ENCODE measurements at regions not wholly inside any gene's neighbourhood (a gene's known extent, or its start where the extent isn't known, plus 50 kb on each side); places are given as distances from the start of the nearest gene placed in this dataset.

DNA sequence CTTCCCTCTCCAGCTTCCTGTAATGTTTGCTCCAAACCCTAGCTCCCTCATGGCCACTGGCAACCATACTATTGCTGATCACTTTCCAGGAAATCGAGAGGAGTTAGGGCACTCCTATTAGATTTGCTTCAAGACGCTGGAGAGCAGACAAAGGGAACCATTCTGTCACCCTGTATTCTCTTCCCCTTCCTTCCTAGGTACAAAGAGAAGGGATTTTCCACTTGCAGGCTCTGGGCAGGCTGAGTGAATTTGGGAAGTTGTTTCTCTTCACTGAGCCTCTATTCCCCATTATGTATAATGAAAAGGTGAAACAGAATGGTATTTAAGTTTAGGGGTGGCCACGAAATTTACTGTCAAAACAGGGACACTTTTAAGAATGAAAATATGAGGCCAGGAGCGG, 99.4 kb upstream of the LPP start:
- Histone ChIP-seq H3K4me3 (no peak overlapping the region), H3K27me3 (ENCODE audit: low read depth) (no peaks in the 10 kb centered on the region), H3K4me1 (peaks cover 31% of the 10 kb centered on the region), H3K36me3 (no peaks in the 10 kb centered on the region), H3K9me3 (replicated peaks) (no peaks in the 10 kb centered on the region), H3K27ac (replicated peaks) (peak overlapping the region; percentile 87)
- DNase-seq = no peak
- intact Hi-C loops (cut with micrococcal nuclease) = no loop called here
- TF ChIP-seq, protein P1, sequence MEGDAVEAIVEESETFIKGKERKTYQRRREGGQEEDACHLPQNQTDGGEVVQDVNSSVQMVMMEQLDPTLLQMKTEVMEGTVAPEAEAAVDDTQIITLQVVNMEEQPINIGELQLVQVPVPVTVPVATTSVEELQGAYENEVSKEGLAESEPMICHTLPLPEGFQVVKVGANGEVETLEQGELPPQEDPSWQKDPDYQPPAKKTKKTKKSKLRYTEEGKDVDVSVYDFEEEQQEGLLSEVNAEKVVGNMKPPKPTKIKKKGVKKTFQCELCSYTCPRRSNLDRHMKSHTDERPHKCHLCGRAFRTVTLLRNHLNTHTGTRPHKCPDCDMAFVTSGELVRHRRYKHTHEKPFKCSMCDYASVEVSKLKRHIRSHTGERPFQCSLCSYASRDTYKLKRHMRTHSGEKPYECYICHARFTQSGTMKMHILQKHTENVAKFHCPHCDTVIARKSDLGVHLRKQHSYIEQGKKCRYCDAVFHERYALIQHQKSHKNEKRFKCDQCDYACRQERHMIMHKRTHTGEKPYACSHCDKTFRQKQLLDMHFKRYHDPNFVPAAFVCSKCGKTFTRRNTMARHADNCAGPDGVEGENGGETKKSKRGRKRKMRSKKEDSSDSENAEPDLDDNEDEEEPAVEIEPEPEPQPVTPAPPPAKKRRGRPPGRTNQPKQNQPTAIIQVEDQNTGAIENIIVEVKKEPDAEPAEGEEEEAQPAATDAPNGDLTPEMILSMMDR (IDR thresholded peaks at IDR 0.05; ENCODE audit: borderline replicate concordance) = no peak

DNA sequence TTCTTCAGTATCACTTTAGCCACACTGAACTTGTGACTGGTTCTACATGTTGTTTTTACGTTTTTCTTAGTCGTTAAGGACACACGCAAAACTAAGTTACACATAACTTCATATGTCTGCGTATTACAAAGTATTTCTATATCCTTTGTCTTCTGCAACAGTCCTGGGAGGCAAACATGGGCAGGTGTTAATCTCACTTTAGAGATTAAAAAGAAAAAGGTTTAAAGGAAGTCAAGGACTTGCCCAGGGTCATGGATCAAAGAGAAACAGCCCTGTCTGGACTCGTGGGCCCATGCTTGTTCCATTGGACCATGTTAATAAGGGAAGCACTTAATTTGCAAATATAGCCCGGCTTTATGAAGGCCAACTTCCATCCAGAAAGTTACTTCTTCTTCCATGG, 98.6 kb upstream of the LPP start:
- Histone ChIP-seq H3K9me3 (replicated peaks) (no peaks in the 10 kb centered on the region), H3K36me3 (no peaks in the 10 kb centered on the region), H3K4me1 (peaks cover 35% of the 10 kb centered on the region), H3K27ac (replicated peaks) (no peak overlapping the region), H3K27me3 (ENCODE audit: low read depth) (no peaks in the 10 kb centered on the region), H3K4me3 (no peak overlapping the region)
- TF ChIP-seq, protein P1 (IDR thresholded peaks at IDR 0.05; ENCODE audit: borderline replicate concordance) = no peak
- no peak for DNase-seq
- intact Hi-C loops (cut with micrococcal nuclease) = no loop called here

DNA sequence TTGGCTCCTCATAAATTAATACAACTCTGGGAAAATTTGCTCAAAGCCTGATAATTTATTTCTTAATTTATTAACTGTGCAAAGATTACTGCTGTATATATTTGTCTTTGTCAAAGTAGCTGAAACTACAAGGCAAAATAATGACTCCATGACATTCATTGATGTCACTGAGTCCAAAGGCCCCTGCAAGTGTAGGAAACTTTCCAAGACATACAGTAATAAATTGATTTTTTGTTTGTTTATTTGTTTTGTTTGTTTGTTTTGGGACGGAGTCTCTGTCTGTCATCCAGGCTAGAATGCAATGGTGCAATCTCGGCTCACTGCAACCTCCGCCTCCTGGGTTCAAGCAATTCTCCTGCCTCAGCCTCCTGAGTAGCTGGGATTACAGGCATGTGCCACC, 96.8 kb upstream of the LPP start:
- Histone ChIP-seq H3K27me3 (ENCODE audit: low read depth) (no peaks in the 10 kb centered on the region), H3K4me3 (no peak overlapping the region), H3K4me1 (peaks cover 39% of the 10 kb centered on the region), H3K9me3 (replicated peaks) (no peaks in the 10 kb centered on the region), H3K36me3 (no peaks in the 10 kb centered on the region), H3K27ac (replicated peaks) (no peak overlapping the region)
- intact Hi-C loops (cut with micrococcal nuclease) = no loop called here
- TF ChIP-seq, protein P1 (IDR thresholded peaks at IDR 0.05; ENCODE audit: borderline replicate concordance) = no peak
- DNase-seq = no peak

DNA sequence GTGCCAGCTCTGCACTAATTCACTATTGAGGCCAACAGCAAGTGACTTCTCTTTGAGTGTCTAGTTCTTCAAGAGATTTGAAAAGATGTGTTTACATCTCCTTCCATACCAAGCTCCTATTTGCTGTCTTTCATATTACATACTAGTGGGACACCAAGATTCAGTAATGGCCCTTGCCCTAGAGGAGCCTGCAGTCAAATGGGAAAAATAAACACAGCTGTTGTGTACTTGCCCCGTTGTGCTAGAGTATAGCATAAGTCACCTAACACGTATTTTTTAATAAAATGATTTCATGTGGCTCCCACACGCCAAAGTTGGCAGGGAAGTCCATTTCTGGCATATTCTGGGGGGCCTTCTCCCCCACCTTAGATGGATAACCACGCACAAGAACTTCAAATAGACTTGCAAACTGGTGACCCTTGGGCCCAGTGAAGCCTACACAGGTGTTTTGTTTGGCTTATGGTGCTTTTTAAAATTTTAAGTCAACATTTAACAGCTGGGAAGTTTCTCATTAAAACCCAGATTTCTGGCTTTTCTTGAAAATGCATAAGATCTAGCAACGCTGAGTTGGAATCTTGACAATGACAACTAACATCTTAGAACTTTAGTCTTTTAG, 95.3 kb upstream of the LPP start:
- peaks cover 24% of the 10 kb centered on the region for H3K4me1 ChIP-seq
- no peaks in the 10 kb centered on the region for H3K36me3 ChIP-seq
- TF ChIP-seq, protein P1 (IDR thresholded peaks at IDR 0.05; ENCODE audit: borderline replicate concordance) = no peak
- no peaks in the 10 kb centered on the region for H3K9me3 ChIP-seq (replicated peaks)
- no peak overlapping the region for H3K27ac ChIP-seq (replicated peaks)
- intact Hi-C loops (cut with micrococcal nuclease) = no loop called here
- no peak overlapping the region for H3K4me3 ChIP-seq
- H3K27me3 ChIP-seq (ENCODE audit: low read depth) = no peaks in the 10 kb centered on the region
- no peak for DNase-seq

DNA sequence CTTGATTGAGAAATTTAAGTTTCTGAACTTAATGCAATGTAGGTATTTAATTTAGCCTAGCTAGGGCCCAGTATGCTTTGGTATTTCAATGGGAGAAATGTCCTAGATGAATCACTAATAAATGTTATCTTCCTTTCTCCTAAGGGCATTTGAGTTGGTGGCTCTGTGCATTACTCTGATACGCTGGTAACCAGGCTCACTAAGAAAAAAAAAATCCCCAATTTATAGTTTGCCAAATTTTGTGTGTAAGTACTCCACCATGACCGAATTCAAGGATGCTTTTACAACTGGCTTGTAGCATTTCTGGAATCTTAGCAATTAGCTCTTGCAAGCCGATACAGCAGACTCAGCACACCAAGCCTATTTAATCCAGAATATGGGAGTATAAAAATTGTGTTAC, 94.6 kb upstream of the LPP start:
- TF ChIP-seq, protein P1 (IDR thresholded peaks at IDR 0.05; ENCODE audit: borderline replicate concordance) = no peak
- Histone ChIP-seq H3K9me3 (replicated peaks) (no peaks in the 10 kb centered on the region), H3K4me1 (peaks cover 18% of the 10 kb centered on the region), H3K27ac (replicated peaks) (no peak overlapping the region), H3K4me3 (no peak overlapping the region), H3K36me3 (no peaks in the 10 kb centered on the region), H3K27me3 (ENCODE audit: low read depth) (no peaks in the 10 kb centered on the region)
- intact Hi-C loops (cut with micrococcal nuclease) = no loop called here
- DNase-seq = no peak

All from left ventricle myocardium inferior (tissue), 1 donor.